Muscle of leg (tissue), 3 donors: ENCODE measurements at regions not wholly inside any gene's neighbourhood (a gene's known extent, or its start where the extent isn't known, plus 50 kb on each side); places are given as distances from the start of the nearest gene placed in this dataset.

ENCODE experiments used
- DNase-seq: peaks from one replicate; pipeline ENCODE4 v3.0.0; 2013
- H3K27ac ChIP-seq: one replicate; pipeline ENCODE4 v1.5.1; 2013; ENCODE audit warnings: mild to moderate bottlenecking, low read length, control low read depth
- H3K27me3 ChIP-seq: one replicate; pipeline ENCODE4 v1.6.1; 2013; ENCODE audit warnings: low read length; ENCODE audit not compliant: control insufficient read depth, insufficient read depth
- H3K36me3 ChIP-seq: one replicate; pipeline ENCODE4 v1.6.1; 2013; ENCODE audit warnings: low read length; ENCODE audit not compliant: control insufficient read depth, insufficient read depth
- H3K4me1 ChIP-seq: one replicate; pipeline ENCODE4 v1.6.1; 2013; ENCODE audit warnings: low read length; ENCODE audit not compliant: control insufficient read depth, insufficient read depth
- H3K4me3 ChIP-seq: one replicate; pipeline ENCODE4 v1.5.1; 2013; ENCODE audit warnings: low read length, control low read depth
- H3K9me3 ChIP-seq: replicated peaks from 2 replicates; pipeline ENCODE4 v1.6.1; 2013; ENCODE audit warnings: low read depth, low read length; ENCODE audit not compliant: control insufficient read depth
- WGBS: methylation state at CpG from one replicate; pipeline ENCODE4 v1.1.5; 2013; ENCODE audit warnings: missing lambda C conversion rate; ENCODE audit not compliant: insufficient coverage; 5-methylcytosine and 5-hydroxymethylcytosine counted together

DNA sequence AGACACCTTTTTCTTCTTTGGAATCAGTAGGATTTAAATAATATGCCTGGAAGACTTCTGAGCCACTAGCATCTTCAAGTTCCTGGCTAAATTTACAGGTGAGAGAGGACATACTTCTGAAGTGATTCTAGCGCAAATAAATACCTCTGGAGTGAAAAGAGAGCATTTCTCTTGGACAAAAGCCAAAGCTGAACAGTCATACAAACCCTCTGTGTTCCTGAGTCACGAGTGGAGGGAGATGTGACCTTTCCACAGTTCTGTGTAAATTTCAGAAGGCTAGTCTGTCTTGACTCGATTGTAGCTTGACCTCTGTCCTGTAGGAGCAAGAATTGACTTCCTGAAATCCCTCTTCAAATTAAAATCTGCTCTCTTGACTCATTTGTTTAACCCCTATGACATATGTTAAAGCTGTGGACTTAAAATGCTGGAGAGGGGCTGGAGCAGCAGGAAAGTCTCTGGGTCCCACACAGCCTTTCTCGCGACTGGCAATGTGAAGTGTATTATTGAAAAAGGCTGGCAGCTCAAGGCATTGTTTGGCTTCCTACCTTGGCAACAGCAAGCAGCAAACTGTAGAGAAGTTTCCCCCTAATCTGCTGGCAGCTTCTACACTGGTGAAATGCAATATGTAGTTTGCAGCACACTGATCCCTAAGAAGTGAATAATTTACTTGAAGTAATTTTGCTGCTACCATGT, 79.6 kb upstream of the GCFC2 start:
- Histone ChIP-seq H3K9me3 (no peaks in the 10 kb centered on the region), H3K36me3 (no peaks in the 10 kb centered on the region), H3K27me3 (no peaks in the 10 kb centered on the region), H3K4me1 (peaks cover 6% of the 10 kb centered on the region), H3K4me3 (no peak overlapping the region), H3K27ac (no peak overlapping the region)
- WGBS: 75% methylated on average over 2 of the region's 5 CpGs
- DNase-seq: no peak

DNA sequence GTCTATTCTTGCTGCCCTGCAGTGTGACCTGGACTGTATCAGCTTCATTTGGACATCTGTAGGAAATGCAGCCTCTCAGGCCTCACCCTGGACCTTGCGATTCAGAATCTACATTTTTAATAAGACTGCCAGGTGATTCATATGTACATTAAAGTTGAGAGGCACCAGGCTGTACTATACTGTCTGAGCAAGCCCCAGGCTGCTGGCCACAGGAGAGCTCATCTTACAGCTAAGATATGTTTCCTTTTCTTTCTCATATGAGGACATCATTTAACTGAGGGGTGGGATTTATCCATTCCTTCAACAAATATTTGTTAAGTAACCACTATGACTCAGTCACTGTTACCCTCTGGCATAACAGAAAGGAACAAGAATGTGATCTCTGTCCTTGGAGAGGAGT, 78.2 kb upstream of the GCFC2 start:
- Histone ChIP-seq H3K4me1 (peaks cover 6% of the 10 kb centered on the region), H3K27me3 (no peaks in the 10 kb centered on the region), H3K27ac (no peak overlapping the region), H3K4me3 (no peak overlapping the region), H3K9me3 (no peaks in the 10 kb centered on the region), H3K36me3 (no peaks in the 10 kb centered on the region)
- DNase-seq: no peak
- no CpG with 5 or more reads among the region's 1 CpG for WGBS

DNA sequence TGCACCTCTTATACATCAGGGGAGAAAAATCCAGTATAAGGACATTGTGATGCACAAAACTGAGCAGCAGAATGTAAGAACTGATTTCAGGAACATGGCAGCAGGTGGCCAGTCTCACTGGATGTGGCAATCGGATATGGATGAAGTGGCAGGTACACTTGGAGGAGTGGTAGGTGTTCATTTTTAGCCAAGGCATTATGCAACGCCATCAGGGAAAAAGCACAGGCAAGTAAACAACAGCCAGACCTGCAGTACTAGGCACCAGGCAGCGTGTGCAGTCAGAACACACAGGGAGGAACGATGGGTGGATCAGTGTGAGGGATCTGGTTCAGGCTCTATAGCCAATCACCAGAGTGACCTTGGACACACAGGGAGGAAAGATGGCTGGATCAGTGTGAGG, 77.4 kb upstream of the GCFC2 start:
- Histone ChIP-seq H3K4me1 (peaks cover 6% of the 10 kb centered on the region), H3K4me3 (no peak overlapping the region), H3K27me3 (no peaks in the 10 kb centered on the region), H3K9me3 (no peaks in the 10 kb centered on the region), H3K27ac (no peak overlapping the region), H3K36me3 (no peaks in the 10 kb centered on the region)
- 78% methylated on average over 4 of the region's 4 CpGs for WGBS
- no peak for DNase-seq

DNA sequence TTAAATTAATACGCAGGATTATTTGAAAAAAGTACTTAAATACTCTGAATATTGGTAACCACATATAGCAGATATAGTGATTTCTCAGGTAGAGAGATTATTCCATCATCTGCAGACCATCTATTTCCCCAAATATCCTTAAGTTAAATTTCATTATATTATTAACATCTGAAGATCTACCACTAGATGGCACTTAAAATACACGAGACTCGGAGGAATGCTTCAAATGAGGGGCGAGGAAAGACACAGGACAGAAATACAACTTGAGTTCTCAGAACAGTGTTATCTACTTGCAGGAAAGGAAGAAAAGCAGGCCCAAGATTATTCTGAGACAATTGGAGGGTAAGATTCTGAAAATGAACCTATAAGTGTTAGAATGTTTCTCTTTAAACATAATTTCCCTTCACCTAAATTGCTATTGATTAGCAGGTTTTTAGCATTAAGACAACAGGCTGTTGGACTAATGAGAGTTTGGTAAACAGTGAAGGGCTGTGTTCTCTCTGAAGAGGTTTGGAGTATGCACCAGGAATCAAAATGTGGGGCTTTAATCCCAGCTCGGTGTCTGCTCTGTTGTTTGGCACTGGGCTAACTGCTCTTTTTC, 76.9 kb upstream of the GCFC2 start:
- no peak overlapping the region for H3K4me3 ChIP-seq
- no peaks in the 10 kb centered on the region for H3K36me3 ChIP-seq
- no peaks in the 10 kb centered on the region for H3K9me3 ChIP-seq
- H3K27me3 ChIP-seq: no peaks in the 10 kb centered on the region
- H3K27ac ChIP-seq: no peak overlapping the region
- no CpG with 5 or more reads among the region's 5 CpGs for WGBS
- DNase-seq: peak; percentile 64
- peaks cover 6% of the 10 kb centered on the region for H3K4me1 ChIP-seq

DNA sequence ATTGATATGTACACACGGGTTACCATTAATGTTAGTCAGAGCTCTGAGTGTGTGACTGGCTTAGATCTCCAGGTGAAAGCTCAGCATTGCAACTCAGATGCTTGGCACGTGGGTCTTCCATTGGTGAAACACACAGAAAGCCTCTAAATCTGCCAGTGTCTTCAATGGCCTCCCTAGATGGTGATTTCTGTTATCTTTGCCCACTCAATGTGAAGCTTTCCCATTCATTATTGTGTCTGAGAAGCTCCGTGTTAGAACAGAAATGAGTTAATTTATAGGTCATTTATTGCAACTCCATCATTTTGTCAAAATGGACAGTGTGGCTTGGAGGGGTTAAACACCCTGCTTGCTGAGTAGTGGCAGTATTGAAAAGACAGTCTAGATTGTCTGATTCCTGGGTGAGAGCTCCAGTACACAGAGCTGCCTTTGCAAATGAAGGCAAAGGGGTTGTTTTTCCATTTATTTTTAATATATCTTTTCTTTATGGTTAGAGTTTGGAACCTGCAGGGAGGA, 64.7 kb upstream of the GCFC2 start:
- no peaks in the 10 kb centered on the region for H3K4me1 ChIP-seq
- H3K27ac ChIP-seq: no peak overlapping the region
- no peaks in the 10 kb centered on the region for H3K9me3 ChIP-seq
- no peak for DNase-seq
- WGBS: 86% methylated on average over 1 of the region's 3 CpGs
- no peak overlapping the region for H3K4me3 ChIP-seq
- no peaks in the 10 kb centered on the region for H3K36me3 ChIP-seq
- H3K27me3 ChIP-seq: no peaks in the 10 kb centered on the region

DNA sequence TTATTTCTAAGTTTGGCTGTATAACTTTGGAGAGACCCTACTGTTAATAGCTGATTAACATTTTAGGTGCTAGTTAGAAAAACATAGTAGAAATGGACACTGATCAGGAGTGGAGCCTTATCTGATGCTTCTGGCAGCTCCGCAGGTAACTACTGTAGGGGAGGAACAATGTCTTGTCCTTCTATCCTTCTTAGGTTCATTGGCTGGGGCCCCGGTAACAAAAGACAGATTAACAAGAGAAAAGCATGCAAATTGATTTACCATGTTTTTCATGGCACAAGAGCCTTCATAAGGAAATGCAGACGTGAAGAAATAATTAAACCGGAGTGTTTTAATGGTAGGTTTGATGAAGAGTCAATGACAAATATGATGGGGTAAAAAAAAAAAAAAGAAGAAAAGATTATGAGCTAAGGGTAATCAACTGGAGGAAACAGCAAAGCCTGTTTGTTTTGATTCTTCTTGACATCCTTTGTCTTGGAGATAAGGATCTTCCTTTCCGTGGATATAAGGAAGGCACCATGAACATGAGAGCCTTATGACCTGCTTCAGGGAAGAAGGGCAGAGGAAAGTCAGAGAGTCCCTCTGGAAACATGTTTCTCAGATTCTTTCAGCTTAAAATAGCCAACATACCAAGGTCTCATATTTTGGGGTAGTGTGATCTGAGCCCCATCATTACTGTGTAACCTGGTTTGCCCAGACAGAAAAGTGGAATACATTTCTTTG, 62.4 kb upstream of the GCFC2 start:
- Histone ChIP-seq H3K36me3 (no peaks in the 10 kb centered on the region), H3K4me1 (no peaks in the 10 kb centered on the region), H3K4me3 (no peak overlapping the region), H3K9me3 (no peaks in the 10 kb centered on the region), H3K27me3 (no peaks in the 10 kb centered on the region), H3K27ac (no peak overlapping the region)
- DNase-seq: no peak
- 48% methylated on average over 4 of the region's 5 CpGs for WGBS

DNA sequence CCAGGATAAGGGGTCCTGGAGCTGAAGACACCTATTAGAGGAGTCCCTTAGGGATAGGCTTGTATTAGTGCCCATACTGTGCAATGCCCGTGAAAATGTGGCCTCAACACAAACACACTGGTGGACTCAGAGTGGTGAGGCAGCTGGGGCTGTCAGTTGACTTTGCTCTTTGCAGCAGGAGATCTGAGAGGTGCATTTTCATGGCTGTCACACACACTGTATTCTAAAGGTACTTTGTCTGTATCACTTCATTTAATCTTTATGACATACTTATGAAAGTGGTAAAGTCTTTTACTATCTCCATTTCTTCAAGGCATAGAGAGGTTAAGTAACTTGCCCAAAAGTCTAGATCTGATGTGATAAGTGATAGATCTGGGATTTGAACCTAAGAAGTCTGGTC, 55.1 kb upstream of the GCFC2 start:
- Histone ChIP-seq H3K27me3 (no peaks in the 10 kb centered on the region), H3K36me3 (no peaks in the 10 kb centered on the region), H3K4me1 (no peaks in the 10 kb centered on the region), H3K9me3 (no peaks in the 10 kb centered on the region), H3K27ac (no peak overlapping the region), H3K4me3 (no peak overlapping the region)
- DNase-seq: no peak
- no CpG with 5 or more reads among the region's 1 CpG for WGBS

DNA sequence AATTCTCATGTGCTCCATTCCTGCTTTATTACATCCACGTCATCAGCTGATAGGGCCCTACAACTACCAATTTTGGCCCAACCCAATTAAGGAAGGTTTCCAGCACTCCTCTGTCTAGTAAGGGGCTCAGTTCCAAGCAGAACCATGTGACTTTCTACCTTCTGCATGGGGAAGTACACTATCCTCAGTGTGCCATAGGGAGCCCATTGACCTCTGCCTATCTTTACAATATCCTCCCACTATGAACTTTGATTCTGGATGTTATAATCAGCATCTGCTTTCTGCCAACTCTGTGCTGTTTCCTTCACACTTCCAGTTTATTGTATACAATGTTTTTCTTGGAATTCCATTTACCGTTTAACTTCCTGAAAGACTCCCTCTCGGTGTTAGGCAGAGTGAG, 53.9 kb upstream of the GCFC2 start:
- WGBS: 60% methylated on average over 1 of the region's 3 CpGs
- Histone ChIP-seq H3K4me1 (no peaks in the 10 kb centered on the region), H3K27ac (no peak overlapping the region), H3K4me3 (no peak overlapping the region), H3K36me3 (no peaks in the 10 kb centered on the region), H3K9me3 (no peaks in the 10 kb centered on the region), H3K27me3 (no peaks in the 10 kb centered on the region)
- DNase-seq: no peak
